ENCODE measurements at regions not wholly inside any gene's neighbourhood (a gene's known extent, or its start where the extent isn't known, plus 50 kb on each side); places are given as distances from the start of the nearest gene placed in this dataset.

DNA sequence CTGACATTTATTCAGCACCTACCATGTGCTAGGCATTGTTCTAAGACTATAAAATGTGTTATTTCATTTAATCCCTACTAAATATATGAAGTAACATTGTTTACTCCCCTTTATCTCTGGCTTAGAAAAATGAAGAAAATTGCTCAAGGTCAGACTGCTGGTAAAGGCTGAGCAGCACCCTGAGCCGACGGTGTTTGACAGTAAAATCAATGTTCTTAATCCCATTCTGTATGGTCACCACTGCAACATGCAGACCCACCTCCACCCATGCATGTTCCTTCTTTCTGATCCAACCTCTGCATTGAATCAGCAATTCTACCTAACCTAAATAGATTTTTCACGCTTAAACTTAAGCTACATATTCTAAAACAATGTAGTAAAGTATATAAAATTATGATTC, 216.5 kb downstream of the ZBBX start:
- TF ChIP-seq, protein P1, sequence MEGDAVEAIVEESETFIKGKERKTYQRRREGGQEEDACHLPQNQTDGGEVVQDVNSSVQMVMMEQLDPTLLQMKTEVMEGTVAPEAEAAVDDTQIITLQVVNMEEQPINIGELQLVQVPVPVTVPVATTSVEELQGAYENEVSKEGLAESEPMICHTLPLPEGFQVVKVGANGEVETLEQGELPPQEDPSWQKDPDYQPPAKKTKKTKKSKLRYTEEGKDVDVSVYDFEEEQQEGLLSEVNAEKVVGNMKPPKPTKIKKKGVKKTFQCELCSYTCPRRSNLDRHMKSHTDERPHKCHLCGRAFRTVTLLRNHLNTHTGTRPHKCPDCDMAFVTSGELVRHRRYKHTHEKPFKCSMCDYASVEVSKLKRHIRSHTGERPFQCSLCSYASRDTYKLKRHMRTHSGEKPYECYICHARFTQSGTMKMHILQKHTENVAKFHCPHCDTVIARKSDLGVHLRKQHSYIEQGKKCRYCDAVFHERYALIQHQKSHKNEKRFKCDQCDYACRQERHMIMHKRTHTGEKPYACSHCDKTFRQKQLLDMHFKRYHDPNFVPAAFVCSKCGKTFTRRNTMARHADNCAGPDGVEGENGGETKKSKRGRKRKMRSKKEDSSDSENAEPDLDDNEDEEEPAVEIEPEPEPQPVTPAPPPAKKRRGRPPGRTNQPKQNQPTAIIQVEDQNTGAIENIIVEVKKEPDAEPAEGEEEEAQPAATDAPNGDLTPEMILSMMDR (conservative IDR thresholded peaks at IDR 0.05; ENCODE audit: low read depth, low read length) = no peak
- no peak for DNase-seq (ENCODE audit: low read depth)
- H3K4me3 ChIP-seq (ENCODE audit: low read length) = no peak overlapping the region

DNA sequence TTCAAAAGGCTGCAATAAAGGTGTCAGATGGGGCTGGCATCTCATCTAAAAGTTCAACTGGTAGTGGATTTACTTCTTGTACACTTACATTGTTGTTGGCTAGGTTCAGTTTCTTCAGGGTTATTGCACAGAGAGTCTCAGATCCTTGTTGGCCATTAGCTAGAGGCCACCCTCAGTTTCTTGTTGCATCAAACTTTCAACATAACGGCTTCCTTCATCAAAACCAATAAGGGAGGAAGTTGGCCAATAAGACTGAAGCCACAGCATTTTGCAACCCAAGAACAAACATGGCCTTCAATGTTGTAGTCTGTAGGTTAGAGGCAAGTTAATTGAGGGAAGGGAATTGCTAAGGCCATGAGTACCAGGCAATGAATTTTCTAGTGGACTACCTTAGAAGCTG, 218.0 kb downstream of the ZBBX start:
- no peak for DNase-seq (ENCODE audit: low read depth)
- H3K4me3 ChIP-seq (ENCODE audit: low read length) = no peak overlapping the region
- TF ChIP-seq, protein P1 (conservative IDR thresholded peaks at IDR 0.05; ENCODE audit: low read depth, low read length) = no peak

DNA sequence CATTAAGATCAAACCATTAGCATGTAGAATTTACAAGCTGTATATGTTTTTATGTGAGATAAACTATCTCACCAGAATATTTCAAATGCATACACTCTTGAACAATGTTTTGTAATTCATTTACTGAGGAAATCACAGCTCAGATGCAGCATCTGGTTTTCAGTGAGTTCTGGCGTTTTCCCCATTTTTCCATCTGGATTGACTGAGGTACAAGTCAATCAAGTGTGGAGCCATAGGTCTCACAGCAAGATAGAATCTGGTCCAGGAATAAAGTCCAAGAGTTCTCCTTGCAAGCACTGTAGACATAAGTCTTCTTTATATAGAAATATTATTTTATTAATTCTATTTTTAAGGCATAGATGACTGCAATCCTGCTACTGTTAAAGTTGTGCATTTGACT, 219.3 kb downstream of the ZBBX start:
- no peak for DNase-seq (ENCODE audit: low read depth)
- TF ChIP-seq, protein P1 (conservative IDR thresholded peaks at IDR 0.05; ENCODE audit: low read depth, low read length) = no peak
- H3K4me3 ChIP-seq (ENCODE audit: low read length) = no peak overlapping the region

DNA sequence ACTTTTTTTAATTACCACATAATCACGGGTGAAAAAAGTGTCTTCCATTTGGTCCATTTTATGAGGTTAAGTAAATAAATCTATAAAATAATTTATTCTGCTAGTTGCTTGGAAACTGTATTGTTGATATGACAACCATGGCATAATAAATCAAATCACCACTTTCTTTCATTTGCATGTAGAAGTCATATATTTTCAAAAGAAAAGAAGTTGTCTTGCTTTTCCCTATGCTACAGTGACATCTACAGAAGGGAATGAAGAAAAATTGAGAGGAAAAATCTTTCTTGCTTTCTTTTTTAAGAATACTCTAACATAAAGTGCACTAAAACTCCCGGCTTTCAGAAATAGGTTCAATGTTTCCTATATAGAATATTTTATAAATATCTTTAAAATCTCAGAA, 228.5 kb downstream of the ZBBX start:
- no peak overlapping the region for H3K4me3 ChIP-seq (ENCODE audit: low read length)

DNA sequence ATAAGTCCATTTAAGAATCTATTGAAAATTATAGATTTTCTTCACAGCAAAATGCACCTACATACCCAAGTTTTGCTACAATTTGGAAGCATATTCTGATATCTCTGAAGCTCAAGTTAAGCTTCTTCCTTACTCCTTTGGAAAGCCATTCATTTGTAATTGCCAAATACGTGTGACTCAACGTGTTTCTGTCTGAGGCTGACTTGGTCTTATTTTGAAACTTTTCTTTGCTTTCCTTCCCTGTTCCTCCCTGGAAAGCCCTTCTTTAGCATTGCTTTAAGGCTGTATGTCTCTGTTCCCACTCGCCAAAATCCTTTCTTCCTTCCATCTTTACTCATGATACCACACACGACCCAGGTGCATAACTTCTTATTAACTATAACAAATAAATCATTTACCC, 232.0 kb downstream of the ZBBX start:
- no peak overlapping the region for H3K4me3 ChIP-seq (ENCODE audit: low read length)
- DNase-seq (ENCODE audit: low read depth) = no peak
- TF ChIP-seq, protein P1 (conservative IDR thresholded peaks at IDR 0.05; ENCODE audit: low read depth, low read length) = no peak

More for the DNA sequence above, 228.5 kb downstream of the ZBBX start:
- DNase-seq (ENCODE audit: low read depth) = no peak
- TF ChIP-seq, protein P1 (conservative IDR thresholded peaks at IDR 0.05; ENCODE audit: low read depth, low read length) = no peak

DNA sequence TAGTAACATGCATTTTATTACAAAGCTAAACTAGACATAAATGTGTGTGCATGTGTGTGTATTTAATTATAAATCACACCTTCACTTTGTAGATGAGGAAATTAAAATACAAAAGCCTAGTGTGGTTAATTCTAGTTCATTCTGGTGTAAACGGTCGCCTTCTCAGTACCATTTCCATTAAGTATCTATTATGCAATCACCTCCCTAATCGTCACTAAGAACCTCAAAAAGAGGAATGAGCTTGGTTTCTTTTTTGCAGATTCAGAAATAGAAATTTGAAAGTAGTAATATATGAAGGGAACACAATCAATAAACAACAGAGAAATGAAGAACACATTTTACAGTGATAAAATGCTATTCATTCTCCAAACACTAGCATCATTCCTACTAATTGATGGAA, 233.2 kb downstream of the ZBBX start:
- H3K4me3 ChIP-seq (ENCODE audit: low read length) = no peak overlapping the region
- no peak for DNase-seq (ENCODE audit: low read depth)
- TF ChIP-seq, protein P1 (conservative IDR thresholded peaks at IDR 0.05; ENCODE audit: low read depth, low read length) = no peak

DNA sequence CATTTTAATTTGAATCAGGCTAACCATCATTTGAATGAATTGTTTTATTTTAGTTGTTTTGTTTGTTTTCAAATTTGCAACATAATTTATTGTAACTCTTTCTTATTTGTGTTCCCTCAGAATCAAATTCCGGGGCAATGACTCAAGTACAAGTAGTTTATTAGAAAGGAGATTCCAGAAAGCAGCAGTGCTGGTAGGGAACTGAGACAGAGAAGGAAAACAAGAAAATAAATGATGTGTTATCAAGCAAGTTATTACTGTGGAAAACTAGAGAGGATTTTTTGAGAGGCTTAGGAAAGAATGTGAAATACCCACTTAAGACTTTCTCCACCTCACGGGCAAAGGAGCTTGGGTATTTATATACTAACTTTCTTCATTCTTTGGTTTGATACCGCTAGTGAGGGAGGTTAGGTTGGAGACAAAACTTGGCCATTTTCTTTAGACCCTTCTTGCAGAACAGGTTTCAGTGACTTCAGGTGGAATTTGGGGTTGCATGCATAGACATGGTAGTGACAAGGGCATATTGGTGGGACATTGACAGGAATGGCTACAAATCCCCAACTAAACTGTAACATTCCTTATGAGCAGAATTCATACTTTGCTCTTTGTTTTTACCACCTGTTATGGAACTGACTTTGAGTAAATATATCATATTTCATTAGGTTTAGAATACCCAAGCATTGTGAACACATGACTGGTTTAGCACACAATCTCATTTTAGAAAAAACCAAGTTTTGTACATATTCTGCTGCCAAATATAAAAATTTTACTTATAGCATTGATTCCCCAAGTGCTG, 254.3 kb downstream of the ZBBX start:
- no peak overlapping the region for H3K4me3 ChIP-seq (ENCODE audit: low read length)
- TF ChIP-seq, protein P1 (conservative IDR thresholded peaks at IDR 0.05; ENCODE audit: low read depth, low read length) = no peak
- DNase-seq (ENCODE audit: low read depth) = no peak
